Adrenal gland (tissue), 5 donors: ENCODE measurements at regions not wholly inside any gene's neighbourhood (a gene's known extent, or its start where the extent isn't known, plus 50 kb on each side); places are given as distances from the start of the nearest gene placed in this dataset.

Experiments used
- POLR2A ChIP-seq, 2 donors: fragments of 450-650 bp; IDR thresholded peaks; one replicate each; pipeline ENCODE4 v1.6.1; 2017; ENCODE audit warnings: antibody characterized with exemption in 2 of 2, mild to moderate bottlenecking in 2 of 2, moderate library complexity in 1 of 2
- TF ChIP-seq, protein P1 (sequence below), 6 experiments: fragments of 450-650 bp in 4 of 6; fragments of 200-600 bp in 2 of 6; sonication (generic) in 1 of 6; IDR thresholded peaks; 1 replicate in 5 of 6; 2 replicates in 1 of 6; pipeline versions ENCODE4 v1.5.1 to v1.8.0; 2016 to 2021; ENCODE audit warnings: antibody characterized with exemption in 6 of 6, mild to moderate bottlenecking in 2 of 6, moderate library complexity in 1 of 6
- donor health status: DM: no; HTN: no; CAD: no.

DNA sequence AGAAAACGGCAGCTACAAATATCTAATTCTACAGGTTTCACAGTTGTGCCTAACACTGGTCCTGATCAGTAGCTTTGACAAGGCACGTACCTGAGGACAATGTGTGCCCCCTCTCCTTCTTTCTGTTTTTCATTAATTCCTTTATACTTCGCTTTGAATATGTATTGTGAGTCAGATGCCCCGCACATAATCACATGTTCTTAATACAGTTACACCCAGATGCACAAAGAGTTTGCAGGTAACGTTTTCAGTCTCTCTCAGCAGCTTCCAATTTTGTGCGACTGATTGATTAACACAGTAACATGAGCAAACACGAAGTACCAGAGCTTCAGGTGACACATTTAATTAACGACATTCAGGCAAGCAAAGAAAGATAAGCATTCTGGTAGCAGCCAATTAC lies 209.8 kb upstream of the ZPLD1 start:
- TF ChIP-seq, protein P1, sequence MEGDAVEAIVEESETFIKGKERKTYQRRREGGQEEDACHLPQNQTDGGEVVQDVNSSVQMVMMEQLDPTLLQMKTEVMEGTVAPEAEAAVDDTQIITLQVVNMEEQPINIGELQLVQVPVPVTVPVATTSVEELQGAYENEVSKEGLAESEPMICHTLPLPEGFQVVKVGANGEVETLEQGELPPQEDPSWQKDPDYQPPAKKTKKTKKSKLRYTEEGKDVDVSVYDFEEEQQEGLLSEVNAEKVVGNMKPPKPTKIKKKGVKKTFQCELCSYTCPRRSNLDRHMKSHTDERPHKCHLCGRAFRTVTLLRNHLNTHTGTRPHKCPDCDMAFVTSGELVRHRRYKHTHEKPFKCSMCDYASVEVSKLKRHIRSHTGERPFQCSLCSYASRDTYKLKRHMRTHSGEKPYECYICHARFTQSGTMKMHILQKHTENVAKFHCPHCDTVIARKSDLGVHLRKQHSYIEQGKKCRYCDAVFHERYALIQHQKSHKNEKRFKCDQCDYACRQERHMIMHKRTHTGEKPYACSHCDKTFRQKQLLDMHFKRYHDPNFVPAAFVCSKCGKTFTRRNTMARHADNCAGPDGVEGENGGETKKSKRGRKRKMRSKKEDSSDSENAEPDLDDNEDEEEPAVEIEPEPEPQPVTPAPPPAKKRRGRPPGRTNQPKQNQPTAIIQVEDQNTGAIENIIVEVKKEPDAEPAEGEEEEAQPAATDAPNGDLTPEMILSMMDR (IDR thresholded peaks at IDR 0.05): no peak
- no peak for TF ChIP-seq POLR2A (IDR thresholded peaks at IDR 0.05)
